GM23248 (cell line): ENCODE measurements at regions not wholly inside any gene's neighbourhood (a gene's known extent, or its start where the extent isn't known, plus 50 kb on each side); places are given as distances from the start of the nearest gene placed in this dataset.

Experiments
- DNase-seq: peaks from one replicate; pipeline ENCODE4 v3.0.0-alpha.2; 2015
- H2AFZ ChIP-seq: fragments of 200-600 bp; sonication (generic); 2 replicates; pipeline ENCODE4 v1.6.1; 2016; ENCODE audit warnings: antibody characterized with exemption
- H3F3A ChIP-seq: fragments of 200-600 bp; sonication (generic); 2 replicates; pipeline ENCODE4 v1.6.1; 2016; ENCODE audit warnings: mild to moderate bottlenecking, antibody characterized with exemption, mixed run types; ENCODE audit not compliant: insufficient read depth
- H3K27ac ChIP-seq: fragments of 200-600 bp; sonication (generic); 2 replicates; pipeline ENCODE4 v1.5.1; 2016; ENCODE audit warnings: mild to moderate bottlenecking
- H3K27me3 ChIP-seq: fragments of 200-600 bp; sonication (generic); replicated peaks from 2 replicates; pipeline ENCODE4 v1.6.1; 2016; ENCODE audit warnings: mild to moderate bottlenecking; ENCODE audit not compliant: insufficient read depth
- H3K36me3 ChIP-seq: fragments of 200-600 bp; sonication (generic); 2 replicates; pipeline ENCODE4 v1.6.1; 2016; ENCODE audit warnings: low read depth, mild to moderate bottlenecking
- H3K4me1 ChIP-seq: fragments of 200-600 bp; sonication (generic); 2 replicates; pipeline ENCODE4 v1.6.1; 2016; ENCODE audit warnings: mild to moderate bottlenecking; ENCODE audit not compliant: insufficient read depth
- H3K4me2 ChIP-seq: fragments of 200-600 bp; sonication (generic); one replicate; pipeline ENCODE4 v1.6.1; 2016; ENCODE audit warnings: mild to moderate bottlenecking; ENCODE audit not compliant: unreplicated experiment
- H3K4me3 ChIP-seq: fragments of 200-600 bp; sonication (generic); 2 replicates; pipeline ENCODE4 v1.5.1; 2016; ENCODE audit warnings: mild to moderate bottlenecking
- H3K79me2 ChIP-seq: fragments of 200-600 bp; sonication (generic); 2 replicates; pipeline ENCODE4 v1.6.1; 2016; ENCODE audit warnings: mild to moderate bottlenecking; ENCODE audit not compliant: insufficient read depth
- H3K9ac ChIP-seq: fragments of 200-600 bp; sonication (generic); 2 replicates; pipeline ENCODE4 v1.6.1; 2016; ENCODE audit warnings: mild to moderate bottlenecking
- H3K9me2 ChIP-seq: fragments of 200-600 bp; sonication (generic); 2 replicates; pipeline ENCODE4 v1.6.1; 2016; ENCODE audit warnings: mixed run types, mild to moderate bottlenecking, moderate library complexity; ENCODE audit not compliant: insufficient read depth
- H3K9me3 ChIP-seq: fragments of 200-600 bp; sonication (generic); one replicate; pipeline ENCODE4 v1.6.1; 2017; ENCODE audit warnings: low read depth
- H4K20me1 ChIP-seq: fragments of 200-600 bp; sonication (generic); 2 replicates; pipeline ENCODE4 v1.6.0; 2016; ENCODE audit not compliant: insufficient read depth
- EZH2 ChIP-seq: fragments of 200-600 bp; sonication (generic); IDR thresholded peaks from 2 replicates; pipeline ENCODE4 v1.6.1; 2018; ENCODE audit warnings: antibody characterized with exemption, mild to moderate bottlenecking; ENCODE audit not compliant: insufficient read depth, poor library complexity, severe bottlenecking
- EZH2phosphoT487 ChIP-seq: fragments of 200-600 bp; sonication (generic); IDR thresholded peaks from 2 replicates; pipeline ENCODE4 v1.6.1; 2018; ENCODE audit warnings: antibody characterized with exemption, moderate library complexity, mild to moderate bottlenecking, low read depth; ENCODE audit not compliant: insufficient read depth
- WGBS, 2 experiments: methylation state at CpG; one replicate each; pipeline ENCODE4 v1.1.6; 2015 to 2017; ENCODE audit warnings: low lambda C conversion rate in 2 of 2, low coverage in 1 of 2; ENCODE audit errors: missing lambda C conversion rate in 2 of 2; 5-methylcytosine and 5-hydroxymethylcytosine counted together
- in situ Hi-C: fragments of 300-500 bp; cut with MboI; formaldehyde crosslinking; loops from 2 replicates; pipeline ENCODE4 v1.15.0; 2020

DNA sequence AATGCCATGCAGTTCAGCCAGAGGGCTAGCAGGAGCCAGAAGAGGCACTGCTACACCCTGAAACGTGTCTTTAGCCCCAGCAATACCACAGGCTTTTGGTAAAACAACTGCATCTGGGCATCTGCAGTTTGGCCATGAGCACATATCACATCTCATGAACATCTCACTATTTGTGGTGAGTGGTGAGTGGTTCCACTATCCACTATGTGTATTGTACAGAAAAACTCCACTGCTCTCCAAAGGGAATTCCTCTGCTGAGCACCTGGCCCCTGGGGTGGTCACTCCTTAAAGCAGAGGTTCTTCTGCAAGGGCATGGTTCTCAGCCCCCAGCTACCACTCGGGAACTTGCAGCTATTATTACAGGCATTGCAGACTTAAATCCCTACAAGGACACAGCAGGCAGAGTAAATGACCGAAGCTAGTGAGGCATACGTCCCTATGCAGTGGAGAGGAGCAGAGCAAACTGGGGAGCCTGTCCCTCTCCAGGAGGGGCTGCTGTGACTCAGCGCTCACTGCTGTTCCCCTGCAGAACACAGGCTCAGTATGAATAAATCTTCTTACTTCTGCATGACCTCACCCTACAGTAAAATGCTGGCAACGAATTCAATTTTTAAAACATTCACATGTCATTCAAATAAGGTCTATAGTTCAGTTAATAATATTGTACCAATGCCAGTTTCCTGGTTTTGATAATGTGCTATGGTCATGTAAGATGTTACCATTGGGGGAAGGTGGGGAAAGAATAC is 332.4 kb upstream of the ZNF507 start:
- no peaks in the 10 kb centered on the region for H3K9me2 ChIP-seq
- in situ Hi-C loops = no loop called here
- H3K27me3 ChIP-seq = no peaks in the 10 kb centered on the region
- H3K4me2 ChIP-seq = no peak overlapping the region
- no peak for DNase-seq
- no peak overlapping the region for H2AFZ ChIP-seq
- no peak overlapping the region for H3K9ac ChIP-seq
- TF ChIP-seq EZH2phosphoT487 (no peak), EZH2 (no peak)
- H4K20me1 ChIP-seq = no peaks in the 10 kb centered on the region
- H3K36me3 ChIP-seq = no peaks in the 10 kb centered on the region
- no peak overlapping the region for H3K27ac ChIP-seq
- 33 to 36% methylated on average over 6 of the region's 6 CpGs for WGBS, 2 experiments
- no peaks in the 10 kb centered on the region for H3K9me3 ChIP-seq
- H3F3A ChIP-seq = peaks cover 10% of the 10 kb centered on the region; the same call in 1 of the 2 replicates
- no peaks in the 10 kb centered on the region for H3K79me2 ChIP-seq
- peaks cover 11% of the 10 kb centered on the region for H3K4me1 ChIP-seq
- no peak overlapping the region for H3K4me3 ChIP-seq

DNA sequence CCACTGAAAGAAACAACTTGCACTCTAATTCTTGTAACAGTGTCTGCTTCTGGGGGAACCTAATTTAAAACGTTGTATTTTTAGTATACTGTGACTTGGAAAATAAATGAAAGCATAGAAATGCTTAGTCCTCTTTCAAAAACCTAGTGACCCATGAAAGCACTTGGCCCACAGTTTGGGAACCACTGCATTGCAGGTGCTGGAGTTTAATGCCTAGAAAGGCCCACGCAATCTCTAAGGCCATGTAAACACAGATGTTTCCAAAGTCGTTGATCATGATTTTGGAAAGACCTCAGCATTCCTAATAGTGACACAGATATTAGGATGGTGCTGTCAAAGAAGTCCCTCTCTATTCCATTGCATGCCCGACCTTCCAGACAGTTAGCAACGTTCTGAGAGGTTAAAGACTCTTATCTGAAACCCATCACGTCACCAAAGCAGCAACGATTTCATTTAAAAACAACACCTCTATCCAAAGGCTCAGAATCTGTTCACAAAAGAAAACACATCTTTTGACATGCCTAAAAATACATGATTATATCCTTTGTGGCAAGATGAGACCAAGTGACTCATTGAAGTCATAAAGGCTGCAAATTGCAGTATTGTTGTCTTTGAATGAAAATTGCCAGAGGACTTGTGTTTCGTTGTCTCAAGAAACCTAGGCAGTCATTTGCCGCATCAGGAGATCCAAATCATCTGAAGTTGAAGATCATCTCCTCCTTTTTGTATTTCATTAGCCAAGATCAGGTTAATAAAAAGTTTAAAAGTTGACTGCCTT is 328.0 kb upstream of the ZNF507 start:
- WGBS, 2 experiments = 3 to 4% methylated on average over 9 of the region's 9 CpGs
- no peak for TF ChIP-seq EZH2
- TF ChIP-seq EZH2phosphoT487 = no peak
- peaks cover 10% of the 10 kb centered on the region; the same call in 1 of the 2 replicates for H3F3A ChIP-seq
- peak overlapping the region; percentile 32 for H3K4me2 ChIP-seq
- H3K79me2 ChIP-seq = no peaks in the 10 kb centered on the region
- no peaks in the 10 kb centered on the region for H3K36me3 ChIP-seq
- no peak overlapping the region for H2AFZ ChIP-seq
- no peak overlapping the region for H3K4me3 ChIP-seq
- in situ Hi-C loops = no loop called here
- H3K4me1 ChIP-seq = peaks cover 11% of the 10 kb centered on the region
- peak overlapping the region; percentile 14; the same call in 1 of the 2 replicates for H3K27ac ChIP-seq
- no peaks in the 10 kb centered on the region for H3K9me3 ChIP-seq
- no peaks in the 10 kb centered on the region for H4K20me1 ChIP-seq
- H3K27me3 ChIP-seq = no peaks in the 10 kb centered on the region
- H3K9me2 ChIP-seq = no peaks in the 10 kb centered on the region
- peak overlapping the region; percentile 5; the same call in 1 of the 2 replicates for H3K9ac ChIP-seq
- DNase-seq = peak; percentile 47

DNA sequence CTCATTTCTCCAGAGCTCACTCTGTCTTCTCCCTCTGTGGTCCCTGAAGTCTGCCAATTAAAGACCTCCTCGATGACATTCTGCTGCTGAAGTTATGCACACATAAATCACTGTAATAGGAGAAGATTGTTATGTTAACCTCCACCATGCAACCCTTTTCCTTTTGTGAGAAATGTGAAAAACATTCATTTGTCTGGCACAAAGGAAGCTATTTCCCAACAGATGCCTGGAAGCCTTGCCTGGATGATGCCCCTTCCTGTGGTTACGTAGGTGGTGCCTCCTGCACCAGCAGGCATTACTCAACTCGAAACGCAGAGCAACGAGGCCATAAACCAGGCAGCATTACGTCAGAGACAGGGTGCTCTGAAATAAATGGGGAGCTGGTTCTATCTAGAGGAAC is 327.4 kb upstream of the ZNF507 start:
- no peaks in the 10 kb centered on the region for H3K27me3 ChIP-seq
- peaks cover 10% of the 10 kb centered on the region; the same call in 1 of the 2 replicates for H3F3A ChIP-seq
- in situ Hi-C loops = no loop called here
- no peak overlapping the region for H2AFZ ChIP-seq
- TF ChIP-seq EZH2 (no peak), EZH2phosphoT487 (no peak)
- DNase-seq = peak; percentile 85
- H3K4me2 ChIP-seq = peak overlapping the region; percentile 32
- no peaks in the 10 kb centered on the region for H3K9me2 ChIP-seq
- no peaks in the 10 kb centered on the region for H3K79me2 ChIP-seq
- no peak overlapping the region for H3K4me3 ChIP-seq
- no peaks in the 10 kb centered on the region for H3K9me3 ChIP-seq
- WGBS, 2 experiments = 2 to 3% methylated on average over 6 of the region's 6 CpGs
- H3K36me3 ChIP-seq = no peaks in the 10 kb centered on the region
- no peaks in the 10 kb centered on the region for H4K20me1 ChIP-seq
- H3K4me1 ChIP-seq = peaks cover 11% of the 10 kb centered on the region
- H3K27ac ChIP-seq = peak overlapping the region; percentile 14; the same call in 1 of the 2 replicates
- peak overlapping the region; percentile 5; the same call in 1 of the 2 replicates for H3K9ac ChIP-seq

DNA sequence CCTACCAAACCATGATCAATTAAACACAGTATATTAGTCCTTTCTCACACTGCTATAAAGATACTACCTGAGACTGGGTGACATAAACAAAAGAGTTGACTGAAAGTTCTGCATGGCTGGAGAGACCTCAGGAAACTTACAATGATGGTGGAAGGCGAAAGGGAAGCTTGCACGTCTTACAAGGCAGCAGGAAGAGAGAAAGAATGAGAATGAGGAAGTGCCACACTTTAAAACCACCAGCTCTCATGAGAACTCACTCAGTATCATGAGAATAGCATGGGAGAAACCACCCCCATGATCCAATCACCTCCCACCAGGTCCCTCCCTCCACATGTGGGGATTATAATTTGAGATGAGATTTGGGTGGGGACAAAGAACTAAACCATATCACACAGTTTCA is 324.9 kb upstream of the ZNF507 start:
- no peak overlapping the region for H3K4me2 ChIP-seq
- H3K9ac ChIP-seq = no peak overlapping the region
- H3K4me3 ChIP-seq = no peak overlapping the region
- H3K27ac ChIP-seq = no peak overlapping the region
- H2AFZ ChIP-seq = no peak overlapping the region
- peaks cover 11% of the 10 kb centered on the region for H3K4me1 ChIP-seq
- H3F3A ChIP-seq = peaks cover 10% of the 10 kb centered on the region; the same call in 1 of the 2 replicates
- H3K9me2 ChIP-seq = no peaks in the 10 kb centered on the region
- H3K9me3 ChIP-seq = no peaks in the 10 kb centered on the region
- DNase-seq = no peak
- WGBS, 2 experiments = 56 to 60% methylated on average over 2 of the region's 2 CpGs
- TF ChIP-seq EZH2 = no peak
- TF ChIP-seq EZH2phosphoT487 = no peak
- no peaks in the 10 kb centered on the region for H3K79me2 ChIP-seq
- in situ Hi-C loops = no loop called here
- H3K27me3 ChIP-seq = no peaks in the 10 kb centered on the region
- H4K20me1 ChIP-seq = no peaks in the 10 kb centered on the region
- no peaks in the 10 kb centered on the region for H3K36me3 ChIP-seq
